ENCODE measurements at regions not wholly inside any gene's neighbourhood (a gene's known extent, or its start where the extent isn't known, plus 50 kb on each side); places are given as distances from the start of the nearest gene placed in this dataset.

- DNase-seq (ENCODE audit: low spot score) (no peak), ATAC-seq (ENCODE audit: low FRiP score) (no peak)
- no peak for TF ChIP-seq CTCF (IDR thresholded peaks at IDR 0.05)
Measured at GRCh38 chr2:221705185-221705877, 133.2 kb upstream of the EPHA4 start.

- DNase-seq (ENCODE audit: low spot score) (no peak), ATAC-seq (ENCODE audit: low FRiP score) (no peak)
- no peak for TF ChIP-seq CTCF (IDR thresholded peaks at IDR 0.05)
Measured at GRCh38 chr2:221704442-221704841, 132.3 kb upstream of the EPHA4 start.

- no peak for TF ChIP-seq CTCF (IDR thresholded peaks at IDR 0.05)
- ATAC-seq (ENCODE audit: low FRiP score), result no peak
- no peak for DNase-seq (ENCODE audit: low spot score)
Measured at GRCh38 chr2:221693365-221693764, 121.3 kb upstream of the EPHA4 start.

GRCh38 chr2:221691571-221691970, 119.5 kb upstream of the EPHA4 start:
- TF ChIP-seq CTCF (IDR thresholded peaks at IDR 0.05), result no peak
- DNase-seq (ENCODE audit: low spot score), result no peak
- ATAC-seq (ENCODE audit: low FRiP score), result no peak

GRCh38 chr2:221689140-221689539, 117.0 kb upstream of the EPHA4 start:
- TF ChIP-seq CTCF (IDR thresholded peaks at IDR 0.05), result no peak
- ATAC-seq (ENCODE audit: low FRiP score), result no peak

GRCh38 chr2:221680548-221680947, 108.4 kb upstream of the EPHA4 start:
- no peak for DNase-seq (ENCODE audit: low spot score)
- TF ChIP-seq CTCF (IDR thresholded peaks at IDR 0.05), result no peak
- ATAC-seq (ENCODE audit: low FRiP score), result no peak

More at GRCh38 chr2:221689140-221689539, 117.0 kb upstream of the EPHA4 start:
- no peak for DNase-seq (ENCODE audit: low spot score)

- ATAC-seq (ENCODE audit: low FRiP score) (no peak), DNase-seq (ENCODE audit: low spot score) (no peak)
- no peak for TF ChIP-seq CTCF (IDR thresholded peaks at IDR 0.05)
Measured at GRCh38 chr2:221677688-221678087, 105.6 kb upstream of the EPHA4 start.

Data from omental fat pad (tissue), 3 donors.